NCI-H2107 (cell line): ENCODE measurements at regions not wholly inside any gene's neighbourhood (a gene's known extent, or its start where the extent isn't known, plus 50 kb on each side); places are given as distances from the start of the nearest gene placed in this dataset.

Experiments used
- DNase-seq: peaks from one replicate; lab custom pipeline; 2025; lab: John Stamatoyannopoulos, UW

DNA sequence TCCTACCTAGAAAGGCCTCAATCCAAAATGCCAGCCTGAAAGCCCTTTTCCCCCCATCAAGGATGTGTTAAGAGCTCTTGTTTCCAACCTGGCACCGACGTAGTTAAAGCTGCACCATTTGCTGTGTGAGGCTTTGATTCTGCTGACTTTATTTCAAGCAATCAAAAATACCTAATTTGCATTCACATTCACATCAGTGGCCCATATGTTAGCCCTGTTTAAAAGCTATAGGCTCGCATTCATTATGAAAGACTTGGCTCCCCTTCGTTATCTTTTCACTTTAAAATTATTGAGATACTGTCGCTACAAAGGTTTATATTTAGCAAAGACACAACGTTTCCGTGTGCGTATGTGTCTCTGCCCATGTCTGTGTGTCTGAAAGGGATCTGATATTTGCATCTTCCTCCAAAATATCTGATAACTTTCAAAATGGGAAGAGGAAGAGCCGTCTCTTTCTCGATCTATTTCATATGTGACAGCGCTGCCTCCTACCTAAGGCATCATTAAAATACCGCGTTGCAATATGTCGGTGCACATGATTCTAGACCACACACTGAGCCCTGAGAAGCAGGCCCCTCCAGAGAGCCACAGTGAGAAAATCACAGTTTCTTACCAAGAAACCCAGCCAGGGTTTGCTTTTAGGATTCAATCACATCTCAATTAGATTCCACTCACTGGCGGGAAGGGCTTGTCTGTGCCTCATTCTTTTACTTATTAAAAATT lies 57.1 kb upstream of the ITPRID1 start:
- no peak for DNase-seq

DNA sequence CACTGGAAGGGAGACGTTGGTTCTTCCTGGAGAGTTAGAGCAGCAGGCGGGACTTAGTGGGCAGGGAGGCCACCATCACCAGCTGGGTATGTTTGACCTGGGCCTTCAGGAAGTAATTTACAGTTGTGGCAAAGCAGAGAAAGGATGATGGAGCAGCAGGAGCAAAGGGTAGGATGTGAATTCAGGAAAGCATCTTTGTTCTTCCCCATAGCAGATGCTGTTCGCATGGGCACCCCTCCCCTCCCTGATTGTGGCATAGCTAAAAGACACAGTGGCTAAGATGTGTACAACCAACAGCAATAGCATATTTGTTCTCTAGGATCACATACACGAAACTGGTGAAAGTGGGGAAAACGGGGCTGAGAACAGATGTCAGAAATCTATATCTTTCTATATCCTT lies 56.3 kb upstream of the ITPRID1 start:
- no peak for DNase-seq

DNA sequence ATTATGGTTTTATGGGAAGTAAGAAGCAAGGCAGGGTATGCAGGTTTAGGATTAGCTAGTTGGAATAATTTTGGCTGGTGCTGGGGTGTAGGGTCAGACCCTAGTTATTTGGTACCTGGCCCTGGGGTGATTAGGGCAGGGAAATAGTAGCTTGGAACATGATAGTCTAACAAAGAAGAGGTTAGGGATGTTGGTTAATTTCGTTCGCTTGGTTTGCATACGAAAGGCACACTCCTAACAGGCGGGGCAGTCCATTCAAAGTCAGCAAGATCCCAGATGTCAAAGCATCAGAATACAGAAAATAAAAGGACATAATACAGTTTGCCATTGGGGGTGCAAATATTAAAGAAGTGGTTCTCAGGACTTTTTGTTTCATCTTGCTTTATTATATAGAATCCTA lies 55.7 kb upstream of the ITPRID1 start:
- DNase-seq = no peak

DNA sequence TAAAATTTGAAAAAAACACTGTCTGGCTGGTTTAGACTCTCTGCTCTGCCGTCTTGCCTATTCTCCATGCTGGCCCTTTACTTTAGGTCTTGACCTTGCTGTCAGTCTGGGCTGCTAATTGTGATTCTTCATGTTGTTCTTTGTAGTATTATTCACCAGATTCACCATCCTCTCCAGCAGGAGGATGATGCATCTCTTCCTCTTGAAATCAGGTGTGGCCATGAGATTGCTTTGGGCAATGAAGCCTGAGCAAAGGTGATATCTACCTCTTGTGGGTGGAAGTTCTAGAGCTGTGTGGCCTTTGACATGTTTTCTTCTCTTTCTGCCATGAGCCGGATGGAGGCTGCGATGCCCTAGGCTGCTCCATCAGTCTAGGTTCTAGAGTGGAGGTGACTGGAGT lies 51.3 kb upstream of the ITPRID1 start:
- no peak for DNase-seq
